Activated CD4-positive, alpha-beta T cell treated with anti-CD3 and anti-CD28 coated beads, Interleukin-2, Interleukin-4, amounts not matched to agents 100 ng/mL and 50 ng/mL, durations not matched to agents 16 hours and 8 hours (primary cell): ENCODE measurements at regions not wholly inside any gene's neighbourhood (a gene's known extent, or its start where the extent isn't known, plus 50 kb on each side); places are given as distances from the start of the nearest gene placed in this dataset.
"Not testable (repeated sequence)": the region's sequence is repeated elsewhere in the genome, so short reads cannot be mapped to it uniquely, and the experiment has no call there.

Experiments
- DNase-seq: peaks from one replicate; pipeline ENCODE4 v3.0.0-alpha.2; 2020; ENCODE audit warnings: low spot score

DNA sequence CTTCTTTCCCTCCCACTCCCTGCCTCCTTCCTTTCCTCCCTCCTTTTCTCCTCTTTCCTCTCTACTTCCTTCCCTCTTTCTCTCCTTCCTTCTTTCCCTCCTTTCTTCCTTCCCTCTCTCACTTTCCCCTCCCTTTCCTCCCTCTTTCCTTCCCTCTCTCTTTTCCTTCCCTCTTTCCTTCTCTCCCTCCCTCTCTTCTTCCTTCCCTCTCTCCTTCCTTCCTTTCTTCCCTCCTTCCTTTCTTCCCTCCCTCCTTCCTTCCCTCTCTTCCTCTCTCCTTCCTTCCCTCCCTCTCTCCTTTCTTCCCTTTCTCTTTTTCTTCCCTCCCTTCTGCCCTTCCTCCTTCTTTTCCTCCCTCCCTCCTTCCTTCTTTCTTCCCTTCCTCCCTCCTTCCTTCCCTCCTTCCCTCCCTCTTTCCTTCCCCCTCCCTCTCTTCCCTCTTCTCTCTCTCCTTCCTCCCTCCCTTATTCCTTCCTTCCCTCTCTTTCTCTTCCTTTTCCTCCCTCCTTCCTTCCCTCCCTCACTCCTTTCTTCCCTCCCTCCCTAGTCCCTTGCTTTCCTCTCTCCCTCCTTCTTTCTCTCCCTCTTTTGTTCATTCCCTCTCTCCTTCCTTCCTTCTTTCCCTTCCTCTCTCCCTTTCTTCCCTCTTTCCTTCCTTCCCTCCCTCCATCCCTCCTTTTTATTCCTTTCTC is 443.9 kb downstream of the ZNF536 start:
- DNase-seq, result no peak

DNA sequence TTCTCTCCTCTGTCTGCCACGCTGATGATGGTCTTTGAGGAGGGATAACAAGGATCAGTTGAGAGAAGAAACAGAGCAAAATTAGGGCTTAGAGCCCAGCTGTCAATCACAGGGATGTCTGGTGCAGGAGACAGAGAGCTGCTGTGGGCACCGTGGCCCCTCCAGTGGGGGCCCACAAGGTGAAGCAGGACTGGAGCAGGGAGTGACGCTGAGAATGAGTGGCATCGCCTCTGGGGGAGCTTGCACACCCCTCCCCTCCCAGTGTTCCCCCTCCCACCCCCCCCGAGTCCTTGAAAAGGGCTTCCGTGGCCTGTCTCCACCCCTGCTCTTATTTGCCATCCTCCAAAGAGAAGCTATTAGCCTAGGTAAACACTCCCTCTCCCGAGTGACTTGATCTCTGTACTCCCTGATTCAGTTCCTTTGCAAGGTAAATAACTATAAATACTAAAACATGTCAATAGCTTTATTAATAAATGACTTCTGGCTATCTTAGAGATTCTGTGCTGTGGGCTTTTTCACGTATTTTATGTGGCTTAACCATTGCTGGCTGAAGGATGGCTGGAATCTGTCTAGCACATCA is 440.0 kb downstream of the ZNF536 start:
- DNase-seq, result no peak

- DNase-seq, result no peak
These were observed 439.4 kb downstream of the ZNF536 start for GRCh38 chr19:30811397-30812098.

DNA sequence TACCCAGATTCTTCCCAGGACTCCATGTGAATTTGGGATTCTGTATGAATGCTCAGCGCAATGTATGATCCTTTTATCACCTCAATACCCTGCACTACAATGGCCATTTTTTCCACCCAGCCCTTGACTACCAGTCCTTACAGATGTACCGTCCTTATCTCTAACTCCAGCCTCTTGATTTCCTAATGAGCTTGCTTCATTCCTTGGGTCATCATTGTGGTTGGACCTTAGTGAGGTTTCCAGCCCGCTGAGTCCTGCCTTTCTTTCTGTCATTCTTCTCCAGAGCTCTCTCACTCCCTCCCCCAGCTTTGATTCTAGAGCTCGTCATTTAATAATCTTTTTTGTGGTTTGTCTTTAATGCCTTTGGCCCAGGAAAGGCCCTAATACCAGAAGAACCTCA is 438.5 kb downstream of the ZNF536 start:
- no peak for DNase-seq

GRCh38 chr19:30807278-30807677 is 435.1 kb downstream of the ZNF536 start:
- no peak for DNase-seq

- DNase-seq, result no peak
These were observed 434.1 kb downstream of the ZNF536 start for GRCh38 chr19:30806311-30806710.

DNA sequence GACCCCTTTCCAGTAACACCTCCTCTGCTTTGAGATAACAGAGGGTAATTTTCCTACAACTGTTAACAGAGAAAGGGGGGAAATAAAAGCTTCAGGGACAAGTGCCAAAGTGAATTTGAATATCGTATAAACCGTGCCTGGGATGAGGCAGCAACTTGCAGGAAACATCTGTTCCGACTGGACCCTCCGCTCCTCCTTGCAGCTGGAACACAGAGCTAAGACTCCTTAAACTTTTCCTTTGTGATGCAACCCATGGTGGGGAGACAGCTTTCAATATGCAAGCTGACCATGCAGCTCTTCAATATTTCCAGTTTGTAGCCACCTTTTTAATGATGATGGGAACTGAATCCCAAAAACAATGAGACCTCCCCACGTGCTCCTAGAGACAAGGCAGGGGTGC is 432.6 kb downstream of the ZNF536 start:
- no peak for DNase-seq

DNA sequence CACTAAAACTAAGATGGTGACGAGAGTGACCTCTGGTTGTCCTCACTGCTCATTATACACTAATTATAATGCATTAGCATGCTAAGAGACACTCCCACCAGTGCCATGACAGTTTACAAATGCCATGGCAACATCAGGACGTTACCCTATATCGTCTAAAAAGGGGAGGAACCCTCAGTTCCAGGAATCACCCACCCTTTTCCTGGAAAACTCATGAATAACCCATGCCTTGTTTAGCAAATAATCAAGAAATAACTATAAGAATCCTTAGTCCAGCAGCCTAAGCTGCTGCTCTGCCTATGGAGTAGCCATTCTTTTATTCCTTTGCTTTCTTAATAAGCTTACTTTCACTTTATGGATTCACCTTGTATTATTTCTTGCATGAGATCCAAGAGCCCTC is 432.1 kb downstream of the ZNF536 start:
- DNase-seq, result not testable (repeated sequence)

GRCh38 chr19:30802424-30803013 is 430.3 kb downstream of the ZNF536 start:
- DNase-seq, result no peak

GRCh38 chr19:30799865-30800755 is 427.9 kb downstream of the ZNF536 start:
- peak; percentile 34 for DNase-seq

GRCh38 chr19:30795727-30796126 is 423.5 kb downstream of the ZNF536 start:
- no peak for DNase-seq

GRCh38 chr19:30792561-30793505 is 420.6 kb downstream of the ZNF536 start:
- DNase-seq, result no peak

GRCh38 chr19:30791088-30791487 is 418.9 kb downstream of the ZNF536 start:
- no peak for DNase-seq

DNA sequence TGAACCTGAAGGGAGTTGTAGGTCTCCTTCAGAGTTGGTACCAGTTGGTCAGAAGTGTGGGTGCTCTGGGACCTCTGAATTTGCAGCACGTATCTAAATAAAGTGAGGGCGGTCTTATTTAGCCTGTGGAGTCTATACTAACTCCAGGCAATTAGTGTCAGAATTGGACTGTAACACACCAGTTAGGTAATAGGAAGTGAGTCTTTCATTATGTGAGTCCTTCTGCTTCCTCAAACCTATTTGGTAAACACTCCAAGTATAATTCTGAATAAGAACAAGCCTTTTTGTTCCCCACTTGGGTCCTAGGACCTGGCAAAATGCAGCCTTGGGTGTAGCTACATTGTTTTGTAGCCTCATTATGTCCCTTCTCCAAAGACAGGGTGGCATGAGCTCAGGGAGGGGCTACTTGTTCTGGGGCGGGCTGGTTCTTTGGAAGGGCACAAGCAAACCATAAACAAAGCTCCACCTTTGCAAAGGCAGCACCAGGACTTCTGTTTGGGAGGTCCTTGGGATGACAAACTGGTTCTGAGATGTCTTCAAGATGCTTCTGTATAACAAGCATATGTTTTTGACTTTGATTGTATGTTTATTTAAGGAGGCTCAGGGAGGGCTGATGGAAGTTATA is 418.0 kb downstream of the ZNF536 start:
- no peak for DNase-seq

- no peak for DNase-seq
These were observed 416.1 kb downstream of the ZNF536 start for GRCh38 chr19:30788105-30788765.

DNA sequence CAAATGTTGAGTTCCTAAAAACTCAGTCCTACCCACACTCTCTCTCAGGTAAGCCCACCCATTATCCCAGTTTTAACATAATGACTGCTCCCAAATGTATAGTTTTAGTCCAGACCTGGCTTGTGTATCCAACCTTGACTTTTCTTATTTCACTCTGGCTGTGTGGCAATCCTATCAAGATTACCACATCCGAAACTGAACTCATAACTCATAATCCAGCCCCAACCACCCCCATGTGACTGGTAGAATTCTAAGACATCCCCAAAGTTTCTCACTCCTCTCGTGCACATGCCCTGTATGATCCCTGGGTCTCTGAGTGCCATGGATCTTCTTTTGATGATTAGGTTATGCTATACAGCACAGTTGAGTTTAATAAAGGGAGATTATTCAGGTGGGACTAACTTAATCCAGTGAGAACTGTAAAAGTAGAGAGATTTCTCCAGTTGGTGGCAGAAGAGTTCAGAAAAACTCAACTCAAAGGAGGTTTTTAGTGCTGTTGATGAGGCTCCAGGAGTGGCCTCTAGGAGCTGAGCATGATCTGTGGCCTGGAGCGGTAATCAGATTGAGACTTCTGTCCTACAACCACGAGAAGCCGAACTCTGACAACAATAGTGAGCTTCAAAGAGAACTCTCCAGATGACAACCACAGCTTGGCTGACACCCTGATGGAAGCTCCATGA is 413.4 kb downstream of the ZNF536 start:
- no peak for DNase-seq

GRCh38 chr19:30784850-30785457 is 412.8 kb downstream of the ZNF536 start:
- DNase-seq, result peak; percentile 57

- DNase-seq, result no peak
These were observed 411.8 kb downstream of the ZNF536 start for GRCh38 chr19:30783936-30784335.

DNA sequence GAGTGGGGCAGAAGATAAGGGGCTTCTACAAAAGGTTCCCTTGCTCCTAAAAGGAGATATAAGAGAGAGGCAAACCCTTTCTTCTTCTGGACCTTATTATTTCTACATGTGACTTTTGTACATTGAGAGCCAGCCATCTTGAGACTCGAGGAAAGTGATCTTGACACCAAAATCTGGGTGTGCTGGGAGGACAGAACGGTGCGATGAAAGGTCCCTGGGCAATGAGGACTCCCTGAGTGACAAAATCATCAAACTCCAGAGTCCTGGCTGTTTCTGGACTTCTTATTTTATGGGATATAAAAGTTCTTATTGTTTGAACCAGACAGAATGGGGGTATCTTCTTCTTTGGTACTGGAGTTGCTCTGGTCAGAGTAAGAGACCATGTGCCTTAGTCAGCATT is 411.0 kb downstream of the ZNF536 start:
- no peak for DNase-seq
